GM19467 (cell line): ENCODE measurements at regions not wholly inside any gene's neighbourhood (a gene's known extent, or its start where the extent isn't known, plus 50 kb on each side); places are given as distances from the start of the nearest gene placed in this dataset.

Source experiments
- ATAC-seq: cut with Tn5 transposase; IDR thresholded peaks from one replicate; pipeline ENCODE4 v1.9.1; 2021; ENCODE audit warnings: mild to moderate bottlenecking, moderate library complexity; ENCODE audit not compliant: unreplicated experiment

GRCh38 chrX:42530027-42530426, 247.9 kb downstream of the PPP1R2C start:
- ATAC-seq: no peak

GRCh38 chrX:42524379-42524778, 253.6 kb downstream of the PPP1R2C start:
- no peak for ATAC-seq

- no peak for ATAC-seq
Observed at GRCh38 chrX:42519666-42520231, 258.2 kb downstream of the PPP1R2C start.

- ATAC-seq: no peak
Observed at GRCh38 chrX:42515939-42516338, 262.0 kb downstream of the PPP1R2C start.

GRCh38 chrX:42505016-42505415, 272.9 kb downstream of the PPP1R2C start:
- no peak for ATAC-seq

GRCh38 chrX:42499620-42500019, 278.3 kb downstream of the PPP1R2C start:
- no peak for ATAC-seq

- ATAC-seq: no peak
Observed at GRCh38 chrX:42497356-42497755, 280.6 kb downstream of the PPP1R2C start.

GRCh38 chrX:42496239-42496638, 281.7 kb downstream of the PPP1R2C start:
- no peak for ATAC-seq

GRCh38 chrX:42495139-42495538, 282.8 kb downstream of the PPP1R2C start:
- ATAC-seq: no peak

GRCh38 chrX:42491137-42491907, 286.6 kb downstream of the PPP1R2C start:
- ATAC-seq: no peak

- ATAC-seq: no peak
Observed at GRCh38 chrX:42490111-42490510, 287.9 kb downstream of the PPP1R2C start.

- no peak for ATAC-seq
Observed at GRCh38 chrX:42485601-42486000, 292.4 kb downstream of the PPP1R2C start.

GRCh38 chrX:42484233-42484632, 293.7 kb downstream of the PPP1R2C start:
- no peak for ATAC-seq

- ATAC-seq: no peak
Observed at GRCh38 chrX:42477396-42477795, 300.6 kb downstream of the PPP1R2C start.

GRCh38 chrX:42472727-42473126, 305.2 kb downstream of the PPP1R2C start:
- no peak for ATAC-seq

GRCh38 chrX:42466332-42467046, 311.5 kb downstream of the PPP1R2C start:
- ATAC-seq: no peak

- ATAC-seq: no peak
Observed at GRCh38 chrX:42465821-42466220, 312.1 kb downstream of the PPP1R2C start.

GRCh38 chrX:42463706-42464490, 314.1 kb downstream of the PPP1R2C start:
- ATAC-seq: no peak

- ATAC-seq: no peak
Observed at GRCh38 chrX:42462917-42463316, 315.0 kb downstream of the PPP1R2C start.

GRCh38 chrX:42460706-42461105, 317.3 kb downstream of the PPP1R2C start:
- no peak for ATAC-seq

- no peak for ATAC-seq
Observed at GRCh38 chrX:42459735-42460134, 318.2 kb downstream of the PPP1R2C start.
